Large intestine (tissue), 3 donors: ENCODE measurements at regions not wholly inside any gene's neighbourhood (a gene's known extent, or its start where the extent isn't known, plus 50 kb on each side); places are given as distances from the start of the nearest gene placed in this dataset.
"Not testable (repeated sequence)": the region's sequence is repeated elsewhere in the genome, so short reads cannot be mapped to it uniquely, and the experiment has no call there.

ENCODE experiments used
- DNase-seq, 2 donors: peaks; one replicate each; pipeline versions ENCODE4 v3.0.0 to v3.0.0-alpha.2; 2013
- H3K27ac ChIP-seq: one replicate; pipeline ENCODE4 v1.5.1; 2013; ENCODE audit warnings: low read length
- H3K27me3 ChIP-seq: 2 replicates; pipeline ENCODE4 v1.6.1; 2013; ENCODE audit warnings: low read length; ENCODE audit not compliant: control insufficient read depth, insufficient read depth
- H3K36me3 ChIP-seq: 2 replicates; pipeline ENCODE4 v1.6.1; 2013; ENCODE audit warnings: low read length; ENCODE audit not compliant: control insufficient read depth, insufficient read depth
- H3K4me1 ChIP-seq: one replicate; pipeline ENCODE4 v1.6.1; 2013; ENCODE audit warnings: low read length; ENCODE audit not compliant: control insufficient read depth, insufficient read depth
- H3K4me3 ChIP-seq: one replicate; pipeline ENCODE4 v1.5.1; 2013; ENCODE audit warnings: low read length
- H3K9me3 ChIP-seq: one replicate; pipeline ENCODE4 v1.6.1; 2013; ENCODE audit warnings: mild to moderate bottlenecking, low read depth, low read length, moderate library complexity; ENCODE audit not compliant: control insufficient read depth
- WGBS: methylation state at CpG from one replicate; pipeline ENCODE4 v1.1.5; 2013; ENCODE audit warnings: low lambda C conversion rate; ENCODE audit not compliant: insufficient coverage; 5-methylcytosine and 5-hydroxymethylcytosine counted together

DNA sequence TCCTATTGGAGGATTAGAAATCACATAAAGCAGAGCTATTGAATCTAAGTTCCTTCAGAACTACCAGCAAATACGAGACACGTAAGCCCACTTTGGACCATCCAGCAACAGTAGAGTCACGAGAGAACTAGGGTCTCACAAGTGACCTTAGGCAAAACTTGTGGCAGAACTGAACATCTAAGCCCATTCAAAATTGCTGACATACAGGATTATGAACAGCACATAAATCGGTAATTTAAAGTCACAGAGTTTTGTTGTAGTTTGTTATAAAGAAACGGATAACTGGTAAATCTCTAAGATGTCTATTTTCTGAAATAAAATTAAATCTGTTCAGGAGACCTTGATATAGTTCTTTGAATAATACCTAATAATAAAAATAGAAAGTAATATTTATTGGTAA lies 1366.0 kb downstream of the NCAM2 start:
- 100% methylated on average over 2 of the region's 5 CpGs for WGBS
- Histone ChIP-seq H3K27me3 (no peaks in the 10 kb centered on the region), H3K4me1 (no peaks in the 10 kb centered on the region), H3K36me3 (no peaks in the 10 kb centered on the region), H3K27ac (no peak overlapping the region), H3K4me3 (no peak overlapping the region), H3K9me3 (peaks cover 5% of the 10 kb centered on the region)
- DNase-seq: no peak

DNA sequence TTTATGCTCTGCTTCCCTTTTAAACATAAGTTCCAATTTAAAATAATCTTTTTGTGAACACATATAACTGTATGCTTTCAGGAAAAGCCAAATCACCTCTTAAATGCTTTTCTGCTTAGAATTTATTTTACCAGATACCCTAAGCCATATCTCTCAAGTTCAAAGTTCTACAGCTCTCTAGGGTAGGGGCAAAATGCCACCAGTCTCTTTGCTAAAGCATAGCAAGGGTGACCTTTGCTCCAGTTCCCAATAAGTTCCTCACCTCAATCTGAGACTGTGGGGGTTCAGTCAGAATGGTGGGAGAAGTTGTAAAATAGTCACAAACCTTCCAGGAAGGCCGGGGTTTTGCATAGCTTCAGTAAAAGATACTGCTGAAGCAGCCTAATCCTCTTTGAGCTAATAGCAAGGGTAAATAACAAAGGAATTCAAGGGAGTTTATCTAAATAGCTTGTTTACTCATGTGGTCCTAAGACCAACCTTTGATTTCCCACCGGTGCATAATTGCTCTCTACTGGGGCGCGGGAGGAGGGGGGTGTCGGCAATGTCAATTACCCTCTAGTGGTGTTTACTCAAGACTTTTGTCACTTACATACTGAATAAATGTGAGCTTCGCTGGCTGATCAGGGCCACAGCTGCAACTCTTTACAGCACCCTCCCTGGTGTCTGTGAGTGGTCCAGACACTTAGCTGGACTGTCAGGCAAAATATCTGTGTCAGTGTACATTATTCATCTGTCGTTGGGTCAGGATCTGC lies 1376.2 kb downstream of the NCAM2 start:
- no peaks in the 10 kb centered on the region for H3K36me3 ChIP-seq
- no peak overlapping the region for H3K4me3 ChIP-seq
- peaks cover 7% of the 10 kb centered on the region for H3K4me1 ChIP-seq
- no peaks in the 10 kb centered on the region for H3K27me3 ChIP-seq
- 20% methylated on average over 1 of the region's 7 CpGs for WGBS
- H3K27ac ChIP-seq: peak overlapping the region; percentile 23
- H3K9me3 ChIP-seq: no peaks in the 10 kb centered on the region
- peak; percentile 58 to 89 for DNase-seq

DNA sequence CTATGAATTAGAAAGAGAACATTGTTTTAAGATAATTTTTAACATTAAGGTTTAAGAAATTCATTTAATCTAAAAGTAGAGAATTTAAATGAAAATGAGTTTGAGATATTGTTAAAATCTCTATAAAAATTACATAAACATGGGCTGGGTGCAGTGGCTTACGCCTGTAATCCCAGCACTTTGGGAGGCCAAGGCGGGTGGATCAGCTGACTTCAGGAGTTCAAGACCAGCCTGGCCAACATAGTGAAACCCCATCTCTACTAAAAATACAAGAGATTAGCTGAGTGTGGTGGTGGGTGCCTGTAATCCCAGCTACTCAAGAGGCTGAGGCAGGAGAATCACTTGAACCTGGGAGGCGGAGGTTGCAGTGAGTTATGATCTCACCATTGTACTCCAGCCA lies 1379.6 kb downstream of the NCAM2 start:
- not testable (repeated sequence) for H3K27me3 ChIP-seq, H3K36me3 ChIP-seq, H3K4me3 ChIP-seq, H3K27ac ChIP-seq, H3K9me3 ChIP-seq, H3K4me1 ChIP-seq, DNase-seq
- WGBS: 64% methylated on average over 2 of the region's 3 CpGs

DNA sequence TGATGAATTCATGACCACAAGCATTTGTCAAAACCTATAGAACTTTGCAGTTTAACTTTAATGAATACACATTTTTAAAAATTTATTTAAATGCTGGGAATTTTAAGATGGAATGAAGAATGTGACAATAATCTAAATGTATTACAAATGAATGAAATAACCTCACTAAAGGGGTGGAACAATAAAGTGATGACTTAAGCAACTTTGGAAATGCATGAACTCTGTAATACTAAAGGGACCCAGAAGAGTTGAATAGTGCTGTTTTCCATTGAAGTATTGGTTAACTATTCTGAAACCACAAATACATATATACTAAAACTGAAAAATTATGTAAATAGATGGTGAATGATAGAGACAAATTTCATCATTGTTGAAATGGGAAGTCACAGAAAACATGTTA lies 1395.1 kb downstream of the NCAM2 start:
- no peak overlapping the region for H3K4me3 ChIP-seq
- H3K27ac ChIP-seq: no peak overlapping the region
- H3K27me3 ChIP-seq: no peaks in the 10 kb centered on the region
- H3K4me1 ChIP-seq: no peaks in the 10 kb centered on the region
- DNase-seq: no peak
- H3K36me3 ChIP-seq: no peaks in the 10 kb centered on the region
- no peaks in the 10 kb centered on the region for H3K9me3 ChIP-seq

DNA sequence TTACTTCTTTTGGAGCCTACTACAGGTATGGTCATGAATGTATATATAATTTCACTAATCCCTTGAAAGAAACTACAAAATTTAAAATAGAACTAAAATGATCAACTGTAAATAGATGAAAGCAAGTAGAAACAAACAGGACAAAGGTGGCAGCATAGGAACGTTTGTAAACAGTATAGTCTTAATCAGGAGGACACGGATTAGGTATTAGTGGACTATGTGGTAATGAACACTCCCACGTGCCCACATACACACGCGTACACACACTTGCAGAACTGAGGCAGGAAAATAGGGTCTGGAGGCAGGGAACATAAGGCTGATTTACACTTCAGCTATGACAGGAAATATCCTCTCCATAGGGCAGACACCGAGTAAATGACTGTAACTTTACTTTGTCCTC lies 1397.8 kb downstream of the NCAM2 start:
- Histone ChIP-seq H3K27me3 (no peaks in the 10 kb centered on the region), H3K36me3 (no peaks in the 10 kb centered on the region), H3K4me3 (no peak overlapping the region), H3K27ac (no peak overlapping the region), H3K4me1 (no peaks in the 10 kb centered on the region), H3K9me3 (no peaks in the 10 kb centered on the region)
- DNase-seq: no peak
- WGBS: 67% methylated on average over 1 of the region's 6 CpGs

DNA sequence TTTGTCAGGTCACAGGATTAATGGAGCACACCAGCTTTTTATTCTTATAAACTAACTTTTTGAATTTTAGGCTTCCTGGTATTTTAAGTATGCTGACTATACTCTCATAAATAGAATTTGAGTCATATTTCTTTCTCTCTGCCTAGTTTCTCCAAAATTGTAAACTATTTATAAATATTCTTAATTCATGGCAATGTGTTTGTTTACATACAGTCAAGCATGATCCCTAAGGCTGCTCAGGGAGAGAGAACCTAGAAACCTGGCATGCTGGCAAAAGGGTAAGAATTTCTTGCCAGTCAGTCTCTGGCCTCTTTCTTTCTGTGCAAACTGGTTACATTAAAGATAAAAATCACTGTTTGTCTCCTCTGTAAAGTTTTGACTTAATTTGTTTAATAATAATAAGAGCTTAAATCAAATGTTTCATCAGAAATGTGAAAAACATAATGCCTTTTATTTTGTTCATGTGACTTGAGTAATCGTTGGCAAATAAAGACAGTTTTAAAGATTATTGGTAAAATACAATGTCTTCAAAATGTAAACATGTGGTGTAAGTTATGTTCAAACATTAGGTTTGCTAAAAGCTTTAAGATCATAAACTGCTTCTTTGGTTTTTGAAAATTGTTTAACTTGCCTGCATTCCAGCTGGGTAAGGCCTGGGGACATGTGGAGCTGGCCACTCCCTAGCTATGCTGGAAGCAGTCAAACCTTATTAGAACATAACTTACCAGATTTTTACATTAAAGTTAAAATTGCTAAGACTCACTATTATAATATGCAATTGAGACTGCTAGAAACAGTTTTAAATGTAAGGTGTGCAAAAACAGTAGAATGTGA lies 1401.7 kb downstream of the NCAM2 start:
- Histone ChIP-seq H3K4me1 (no peaks in the 10 kb centered on the region), H3K9me3 (no peaks in the 10 kb centered on the region), H3K4me3 (no peak overlapping the region), H3K27me3 (no peaks in the 10 kb centered on the region), H3K36me3 (no peaks in the 10 kb centered on the region), H3K27ac (no peak overlapping the region)
- DNase-seq: no peak
- 63% methylated on average over 1 of the region's 1 CpG for WGBS

DNA sequence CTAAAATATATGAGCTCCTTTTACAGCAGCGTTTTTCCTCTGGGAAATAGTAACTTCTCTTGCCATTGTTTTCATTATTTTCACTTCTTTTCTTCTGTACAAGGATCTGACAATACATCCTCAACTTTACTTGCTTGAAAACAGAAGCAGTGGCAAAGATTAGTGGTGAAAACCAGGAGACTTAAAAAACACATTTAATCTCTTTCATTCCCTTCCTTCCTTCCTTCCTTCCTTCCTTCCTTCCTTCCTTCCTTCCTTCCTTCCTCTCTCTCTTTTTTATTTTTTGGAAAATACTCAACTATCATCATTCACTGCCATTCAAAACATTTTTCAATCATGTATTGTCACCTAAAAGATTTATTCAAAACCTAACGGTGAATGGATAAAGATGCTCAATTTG lies 1411.4 kb downstream of the NCAM2 start:
- DNase-seq: no peak
- Histone ChIP-seq H3K27me3 (no peaks in the 10 kb centered on the region), H3K27ac (no peak overlapping the region), H3K36me3 (no peaks in the 10 kb centered on the region), H3K4me1 (no peaks in the 10 kb centered on the region), H3K4me3 (no peak overlapping the region), H3K9me3 (no peaks in the 10 kb centered on the region)
- 100% methylated on average over 2 of the region's 2 CpGs for WGBS

DNA sequence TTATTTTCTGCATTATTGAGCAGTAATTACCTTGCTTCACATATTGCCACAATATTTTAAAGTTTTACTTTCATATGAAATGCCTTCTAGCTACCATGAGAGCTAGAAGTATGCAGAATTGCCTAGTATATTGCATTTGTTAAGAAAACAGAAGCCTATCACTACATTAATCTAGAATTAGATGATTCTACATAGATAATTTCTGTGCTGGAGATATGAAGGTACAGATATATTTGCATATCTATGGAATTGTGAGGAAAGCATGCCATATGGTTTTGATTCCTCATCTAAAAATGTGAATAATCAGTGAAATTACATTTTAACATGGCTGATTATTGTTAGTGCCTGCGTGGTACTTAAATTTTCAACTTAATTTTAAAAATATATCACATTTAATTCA lies 1418.3 kb downstream of the NCAM2 start:
- DNase-seq: no peak
- WGBS: 83% methylated on average over 1 of the region's 1 CpG
- no peaks in the 10 kb centered on the region for H3K4me1 ChIP-seq
- H3K36me3 ChIP-seq: no peaks in the 10 kb centered on the region
- no peaks in the 10 kb centered on the region for H3K27me3 ChIP-seq
- H3K27ac ChIP-seq: no peak overlapping the region
- H3K9me3 ChIP-seq: no peaks in the 10 kb centered on the region
- no peak overlapping the region for H3K4me3 ChIP-seq

DNA sequence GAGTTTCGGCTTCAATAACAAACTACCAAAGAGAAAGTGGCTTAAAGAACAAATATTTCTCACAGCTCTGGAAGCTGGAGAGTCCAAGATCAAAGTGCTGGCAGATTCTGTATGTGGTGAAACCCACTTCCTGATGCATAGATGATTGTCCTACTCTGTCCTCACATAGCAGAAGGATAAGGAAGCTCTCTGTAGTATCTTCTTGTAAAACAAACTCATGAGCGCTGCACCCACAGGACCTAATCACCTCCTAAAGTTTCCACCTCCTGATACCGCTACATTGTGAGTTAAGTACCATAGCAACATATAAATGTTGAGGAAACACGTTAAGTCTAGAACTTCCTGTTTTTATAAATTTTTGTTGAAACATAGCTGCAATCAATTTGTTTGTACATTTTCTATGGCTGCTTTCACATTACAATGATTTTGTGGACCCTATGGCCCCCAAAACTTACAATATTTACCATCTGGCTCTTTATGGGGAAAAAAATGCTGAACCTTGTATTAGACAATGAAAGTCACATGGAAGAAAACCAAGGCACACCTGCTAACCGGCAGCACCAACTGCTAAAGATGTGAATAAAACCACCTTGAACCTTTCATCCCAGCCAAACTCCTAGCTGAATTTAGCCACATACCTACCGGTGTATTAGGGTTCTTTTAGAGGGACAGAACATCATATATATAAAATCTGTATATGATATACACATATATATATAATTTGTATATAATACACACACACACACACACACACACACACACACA lies 1423.4 kb downstream of the NCAM2 start:
- Histone ChIP-seq H3K4me3 (no peak overlapping the region), H3K27me3 (no peaks in the 10 kb centered on the region), H3K36me3 (no peaks in the 10 kb centered on the region), H3K27ac (no peak overlapping the region), H3K9me3 (no peaks in the 10 kb centered on the region), H3K4me1 (no peaks in the 10 kb centered on the region)
- DNase-seq: no peak
- WGBS: 80% methylated on average over 1 of the region's 6 CpGs

DNA sequence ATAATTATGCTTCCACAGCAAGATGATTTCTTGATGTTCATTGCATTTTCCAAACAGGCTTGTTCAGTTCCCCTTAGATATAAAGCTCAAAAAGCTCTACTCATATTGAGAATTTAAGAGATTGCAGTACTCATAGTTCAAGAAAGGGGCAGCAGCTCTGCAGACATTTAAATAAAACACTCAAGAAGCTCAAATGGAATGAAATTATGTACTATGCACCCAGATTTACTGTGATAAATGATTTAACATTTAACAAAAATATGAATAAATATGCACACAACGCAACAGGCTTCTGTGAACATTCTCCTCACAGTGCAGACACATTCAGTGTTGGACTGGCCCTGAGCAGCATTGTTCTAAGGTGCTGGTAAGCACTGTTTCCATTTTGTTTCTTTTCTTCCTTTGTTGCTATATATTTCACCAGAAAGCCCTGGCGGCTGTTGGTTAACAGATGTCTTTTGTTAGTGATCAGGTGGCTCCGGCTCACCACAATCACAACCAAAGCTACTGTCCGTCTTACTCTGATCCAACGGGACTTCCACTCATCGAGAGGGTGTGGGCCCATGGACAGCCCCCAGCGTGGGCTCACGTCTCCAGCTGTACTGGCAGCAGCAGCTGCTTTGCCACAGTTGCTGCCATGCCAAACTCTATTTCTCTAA lies 1440.3 kb downstream of the NCAM2 start:
- Histone ChIP-seq H3K27me3 (no peaks in the 10 kb centered on the region), H3K36me3 (no peaks in the 10 kb centered on the region), H3K4me3 (no peak overlapping the region), H3K27ac (no peak overlapping the region), H3K4me1 (no peaks in the 10 kb centered on the region), H3K9me3 (no peaks in the 10 kb centered on the region)
- DNase-seq: no peak
- WGBS: 100% methylated on average over 1 of the region's 8 CpGs
